ENCODE measurements at regions not wholly inside any gene's neighbourhood (a gene's known extent, or its start where the extent isn't known, plus 50 kb on each side); places are given as distances from the start of the nearest gene placed in this dataset.

- no peaks in the 10 kb centered on the region for H3K9me3 ChIP-seq (ENCODE audit: low read length)
- no peak overlapping the region for H2AFZ ChIP-seq (ENCODE audit: low read depth, low read length)
- no peak overlapping the region for H3K4me3 ChIP-seq (ENCODE audit: low read length)
- H3K27me3 ChIP-seq (ENCODE audit: insufficient read depth, low read depth, low read length) = no peaks in the 10 kb centered on the region
- no peaks in the 10 kb centered on the region for H3K36me3 ChIP-seq (ENCODE audit: insufficient read depth, low read length)
- TF ChIP-seq REST (IDR thresholded peaks at IDR 0.05; ENCODE audit: borderline replicate concordance) = no peak
- TF ChIP-seq RAD21 (conservative IDR thresholded peaks at IDR 0.05) = no peak
- no peak for TF ChIP-seq EP300 (conservative IDR thresholded peaks at IDR 0.05; ENCODE audit: poor library complexity, severe bottlenecking)
- no peak for TF ChIP-seq MXI1 (conservative IDR thresholded peaks at IDR 0.05; ENCODE audit: poor library complexity, severe bottlenecking)
- TF ChIP-seq TAF1 (IDR thresholded peaks at IDR 0.05; ENCODE audit: low read depth) = no peak
- no peak for TF ChIP-seq CTCF (IDR thresholded peaks at IDR 0.05; ENCODE audit: poor library complexity, severe bottlenecking)
- no peak for TF ChIP-seq SMC3 (conservative IDR thresholded peaks at IDR 0.05; ENCODE audit: poor library complexity)
- no peak for TF ChIP-seq POLR2AphosphoS5 (IDR thresholded peaks at IDR 0.05)
- TF ChIP-seq EZH2 (IDR thresholded peaks at IDR 0.05; ENCODE audit: borderline replicate concordance, insufficient read depth, low read length, poor library complexity, severe bottlenecking) = no peak
- no peaks in the 10 kb centered on the region for H3K9me2 ChIP-seq (ENCODE audit: insufficient read depth, low read length)
- no peaks in the 10 kb centered on the region for H3F3A ChIP-seq (ENCODE audit: insufficient read depth, low read length, poor library complexity, severe bottlenecking)
- no peak overlapping the region for H3K9ac ChIP-seq (ENCODE audit: low read length)
- no peak overlapping the region for H3K4me2 ChIP-seq (ENCODE audit: low read length)
- H3K27ac ChIP-seq (ENCODE audit: low read length) = no peak overlapping the region
- H4K20me1 ChIP-seq (ENCODE audit: insufficient read depth) = no peaks in the 10 kb centered on the region
- no peaks in the 10 kb centered on the region for H3K79me2 ChIP-seq (replicated peaks; ENCODE audit: insufficient read depth, low read length)
Observed at GRCh38 chr3:166783206-166783605, 596.9 kb downstream of the ZBBX start.

GRCh38 chr3:166764698-166765318 lies 615.3 kb downstream of the ZBBX start:
- no peak overlapping the region for H3K27ac ChIP-seq (ENCODE audit: low read length)
- no peak for TF ChIP-seq TAF1 (IDR thresholded peaks at IDR 0.05; ENCODE audit: low read depth)
- no peak for TF ChIP-seq CTCF (IDR thresholded peaks at IDR 0.05; ENCODE audit: poor library complexity, severe bottlenecking)
- TF ChIP-seq EZH2 (IDR thresholded peaks at IDR 0.05; ENCODE audit: borderline replicate concordance, insufficient read depth, low read length, poor library complexity, severe bottlenecking) = no peak
- no peak for TF ChIP-seq POLR2AphosphoS5 (IDR thresholded peaks at IDR 0.05)
- TF ChIP-seq RAD21 (conservative IDR thresholded peaks at IDR 0.05) = no peak
- TF ChIP-seq REST (IDR thresholded peaks at IDR 0.05; ENCODE audit: borderline replicate concordance) = no peak
- no peak for TF ChIP-seq SMC3 (conservative IDR thresholded peaks at IDR 0.05; ENCODE audit: poor library complexity)

More at GRCh38 chr3:166764698-166765318, 615.3 kb downstream of the ZBBX start:
- Histone ChIP-seq H3K4me2 (ENCODE audit: low read length) (no peak overlapping the region), H3K9me3 (ENCODE audit: low read length) (peaks cover 5% of the 10 kb centered on the region), H3F3A (ENCODE audit: insufficient read depth, low read length, poor library complexity, severe bottlenecking) (no peaks in the 10 kb centered on the region), H3K27me3 (ENCODE audit: insufficient read depth, low read depth, low read length) (no peaks in the 10 kb centered on the region), H2AFZ (ENCODE audit: low read depth, low read length) (no peak overlapping the region), H3K4me3 (ENCODE audit: low read length) (no peak overlapping the region), H3K9me2 (ENCODE audit: insufficient read depth, low read length) (no peaks in the 10 kb centered on the region), H3K79me2 (replicated peaks; ENCODE audit: insufficient read depth, low read length) (no peaks in the 10 kb centered on the region), H3K36me3 (ENCODE audit: insufficient read depth, low read length) (no peaks in the 10 kb centered on the region), H4K20me1 (ENCODE audit: insufficient read depth) (no peaks in the 10 kb centered on the region), H3K9ac (ENCODE audit: low read length) (no peak overlapping the region)

Measured in neural cell (in vitro differentiated cells).